ENCODE measurements at regions not wholly inside any gene's neighbourhood (a gene's known extent, or its start where the extent isn't known, plus 50 kb on each side); places are given as distances from the start of the nearest gene placed in this dataset.

DNA sequence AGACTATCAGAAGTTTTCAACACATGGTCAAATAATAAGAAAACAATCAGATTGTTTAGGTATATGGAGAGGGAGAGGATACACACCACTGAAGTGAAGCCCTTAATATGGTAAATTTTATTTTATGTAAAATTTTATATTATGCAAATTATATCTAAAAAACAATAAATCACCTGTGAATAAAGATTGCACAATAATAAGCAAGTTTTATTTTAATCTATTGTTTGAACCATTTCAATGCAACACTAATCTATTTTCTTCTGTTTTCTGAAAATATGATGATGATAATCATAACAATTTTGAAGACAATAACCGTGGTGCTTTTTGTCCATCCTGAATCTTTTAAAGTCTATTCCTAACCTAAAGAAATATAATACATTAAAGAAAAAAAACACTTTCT lies 1473.5 kb upstream of the TENM4 start:
- ATAC-seq (no peak), DNase-seq (ENCODE audit: low read depth, low spot score) (no peak)
- TF ChIP-seq POLR2AphosphoS5 (IDR thresholded peaks at IDR 0.05; ENCODE audit: low read depth, low read length) (no peak), SIN3A (IDR thresholded peaks at IDR 0.05; ENCODE audit: borderline replicate concordance, insufficient read depth, low read depth, low read length) (no peak), TCF7L2 (IDR thresholded peaks at IDR 0.05; ENCODE audit: low read depth, low read length) (no peak), CTCF (IDR thresholded peaks at IDR 0.05) (no peak)
- TF ChIP-seq, protein P1, sequence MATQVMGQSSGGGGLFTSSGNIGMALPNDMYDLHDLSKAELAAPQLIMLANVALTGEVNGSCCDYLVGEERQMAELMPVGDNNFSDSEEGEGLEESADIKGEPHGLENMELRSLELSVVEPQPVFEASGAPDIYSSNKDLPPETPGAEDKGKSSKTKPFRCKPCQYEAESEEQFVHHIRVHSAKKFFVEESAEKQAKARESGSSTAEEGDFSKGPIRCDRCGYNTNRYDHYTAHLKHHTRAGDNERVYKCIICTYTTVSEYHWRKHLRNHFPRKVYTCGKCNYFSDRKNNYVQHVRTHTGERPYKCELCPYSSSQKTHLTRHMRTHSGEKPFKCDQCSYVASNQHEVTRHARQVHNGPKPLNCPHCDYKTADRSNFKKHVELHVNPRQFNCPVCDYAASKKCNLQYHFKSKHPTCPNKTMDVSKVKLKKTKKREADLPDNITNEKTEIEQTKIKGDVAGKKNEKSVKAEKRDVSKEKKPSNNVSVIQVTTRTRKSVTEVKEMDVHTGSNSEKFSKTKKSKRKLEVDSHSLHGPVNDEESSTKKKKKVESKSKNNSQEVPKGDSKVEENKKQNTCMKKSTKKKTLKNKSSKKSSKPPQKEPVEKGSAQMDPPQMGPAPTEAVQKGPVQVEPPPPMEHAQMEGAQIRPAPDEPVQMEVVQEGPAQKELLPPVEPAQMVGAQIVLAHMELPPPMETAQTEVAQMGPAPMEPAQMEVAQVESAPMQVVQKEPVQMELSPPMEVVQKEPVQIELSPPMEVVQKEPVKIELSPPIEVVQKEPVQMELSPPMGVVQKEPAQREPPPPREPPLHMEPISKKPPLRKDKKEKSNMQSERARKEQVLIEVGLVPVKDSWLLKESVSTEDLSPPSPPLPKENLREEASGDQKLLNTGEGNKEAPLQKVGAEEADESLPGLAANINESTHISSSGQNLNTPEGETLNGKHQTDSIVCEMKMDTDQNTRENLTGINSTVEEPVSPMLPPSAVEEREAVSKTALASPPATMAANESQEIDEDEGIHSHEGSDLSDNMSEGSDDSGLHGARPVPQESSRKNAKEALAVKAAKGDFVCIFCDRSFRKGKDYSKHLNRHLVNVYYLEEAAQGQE (IDR thresholded peaks at IDR 0.05; ENCODE audit: insufficient read depth in 1 of 2, low read depth in 2 of 2, low read length in 1 of 2): no peak
- no TSS peak for BruUV-seq (replicated peaks)
- Histone ChIP-seq H3K36me3 (ENCODE audit: control insufficient read depth, insufficient read depth, low read length) (no peaks in the 10 kb centered on the region), H3K27me3 (ENCODE audit: control insufficient read depth, insufficient read depth, low read length) (no peaks in the 10 kb centered on the region), H3K4me3 (ENCODE audit: low read depth in 2 of 2, low read length in 2 of 2) (no peak overlapping the region), H3K27ac (ENCODE audit: low read length) (no peak overlapping the region), H3K4me1 (ENCODE audit: control insufficient read depth, insufficient read depth, low read length) (no peaks in the 10 kb centered on the region), H3K9me3 (ENCODE audit: control insufficient read depth, insufficient read depth, low read depth, low read length) (no peaks in the 10 kb centered on the region)
- POLR2A ChIA-PET: no interaction called here
- CTCF ChIA-PET: no interaction called here
- intact Hi-C loops (cut with micrococcal nuclease; ENCODE audit: unreplicated experiment): no loop called here
- in situ Hi-C loops (cut with HindIII; ENCODE audit: low pct_unique_long_range_greater_than_20kb, low sequenced_read_pairs): no loop called here

DNA sequence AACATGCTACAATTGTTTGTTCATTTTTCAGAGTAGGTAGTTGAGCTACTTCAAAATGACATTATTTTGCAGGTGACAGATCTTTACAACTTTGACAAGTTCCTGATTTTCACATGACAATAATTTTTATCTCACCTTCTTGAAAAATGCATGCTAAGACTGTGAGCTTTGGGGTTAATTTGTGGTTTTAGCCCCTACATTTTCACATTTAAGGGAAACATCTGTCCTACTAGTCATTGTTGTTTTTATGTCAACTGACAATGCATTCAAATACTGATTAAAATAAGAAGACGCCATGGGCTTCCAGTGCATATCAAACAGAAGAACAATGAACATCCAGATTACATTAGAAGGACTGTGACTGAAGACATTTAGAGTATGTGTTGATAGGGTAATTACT lies 1470.8 kb upstream of the TENM4 start:
- ChIA-PET CTCF (no interaction called here), POLR2A (no interaction called here)
- no peak for TF ChIP-seq POLR2AphosphoS5 (IDR thresholded peaks at IDR 0.05; ENCODE audit: low read depth, low read length)
- no peak for TF ChIP-seq TCF7L2 (IDR thresholded peaks at IDR 0.05; ENCODE audit: low read depth, low read length)
- TF ChIP-seq, protein P1 (IDR thresholded peaks at IDR 0.05; ENCODE audit: insufficient read depth in 1 of 2, low read depth in 2 of 2, low read length in 1 of 2): no peak
- no peak for TF ChIP-seq CTCF (IDR thresholded peaks at IDR 0.05)
- TF ChIP-seq SIN3A (IDR thresholded peaks at IDR 0.05; ENCODE audit: borderline replicate concordance, insufficient read depth, low read depth, low read length): no peak
- ATAC-seq: no peak
- Histone ChIP-seq H3K36me3 (ENCODE audit: control insufficient read depth, insufficient read depth, low read length) (no peaks in the 10 kb centered on the region), H3K4me3 (ENCODE audit: low read depth in 2 of 2, low read length in 2 of 2) (no peak overlapping the region), H3K27ac (ENCODE audit: low read length) (no peak overlapping the region), H3K27me3 (ENCODE audit: control insufficient read depth, insufficient read depth, low read length) (no peaks in the 10 kb centered on the region), H3K9me3 (ENCODE audit: control insufficient read depth, insufficient read depth, low read depth, low read length) (no peaks in the 10 kb centered on the region), H3K4me1 (ENCODE audit: control insufficient read depth, insufficient read depth, low read length) (no peaks in the 10 kb centered on the region)
- in situ Hi-C loops (cut with HindIII; ENCODE audit: low pct_unique_long_range_greater_than_20kb, low sequenced_read_pairs) (no loop called here), intact Hi-C loops (cut with micrococcal nuclease; ENCODE audit: unreplicated experiment) (no loop called here)
- DNase-seq (ENCODE audit: low read depth, low spot score): no peak
- BruUV-seq (replicated peaks): no TSS peak

Measured in Panc1 (cell line).